ENCODE measurements at regions not wholly inside any gene's neighbourhood (a gene's known extent, or its start where the extent isn't known, plus 50 kb on each side); places are given as distances from the start of the nearest gene placed in this dataset.
"Not testable (repeated sequence)": the region's sequence is repeated elsewhere in the genome, so short reads cannot be mapped to it uniquely, and the experiment has no call there.

- no peak for DNase-seq
Measured at GRCh38 chr4:115537387-115537786, 424.0 kb upstream of the NDST4 start.

GRCh38 chr4:115529126-115529525 lies 415.7 kb upstream of the NDST4 start:
- DNase-seq: no peak

- not testable (repeated sequence) for DNase-seq
Measured at GRCh38 chr4:115519476-115519875, 406.1 kb upstream of the NDST4 start.

- DNase-seq: no peak
Measured at GRCh38 chr4:115515772-115516171, 402.4 kb upstream of the NDST4 start.

GRCh38 chr4:115515366-115515765 lies 401.9 kb upstream of the NDST4 start:
- no peak for DNase-seq

GRCh38 chr4:115514675-115515074 lies 401.3 kb upstream of the NDST4 start:
- no peak for DNase-seq

GRCh38 chr4:115505326-115505725 lies 391.9 kb upstream of the NDST4 start:
- no peak for DNase-seq

GRCh38 chr4:115501656-115502055 lies 388.2 kb upstream of the NDST4 start:
- DNase-seq: no peak

- not testable (repeated sequence) for DNase-seq
Measured at GRCh38 chr4:115493770-115494169, 380.4 kb upstream of the NDST4 start.

- DNase-seq: no peak
Measured at GRCh38 chr4:115491686-115492085, 378.3 kb upstream of the NDST4 start.

GRCh38 chr4:115489279-115489678 lies 375.9 kb upstream of the NDST4 start:
- DNase-seq: no peak

- no peak for DNase-seq
Measured at GRCh38 chr4:115485402-115485801, 372.0 kb upstream of the NDST4 start.

GRCh38 chr4:115484479-115484878 lies 371.1 kb upstream of the NDST4 start:
- DNase-seq: no peak

- DNase-seq: no peak
Measured at GRCh38 chr4:115470763-115471162, 357.3 kb upstream of the NDST4 start.

- DNase-seq: not testable (repeated sequence)
Measured at GRCh38 chr4:115459301-115459700, 345.9 kb upstream of the NDST4 start.

- no peak for DNase-seq
Measured at GRCh38 chr4:115456231-115456630, 342.8 kb upstream of the NDST4 start.

- no peak for DNase-seq
Measured at GRCh38 chr4:115454228-115454627, 340.8 kb upstream of the NDST4 start.

- no peak for DNase-seq
Measured at GRCh38 chr4:115453416-115453815, 340.0 kb upstream of the NDST4 start.

- DNase-seq: not testable (repeated sequence)
Measured at GRCh38 chr4:115452229-115452628, 338.8 kb upstream of the NDST4 start.

GRCh38 chr4:115437739-115438138 lies 324.3 kb upstream of the NDST4 start:
- DNase-seq: no peak

- no peak for DNase-seq
Measured at GRCh38 chr4:115433491-115433890, 320.1 kb upstream of the NDST4 start.

- DNase-seq: no peak
Measured at GRCh38 chr4:115430024-115430423, 316.6 kb upstream of the NDST4 start.

GRCh38 chr4:115428455-115428854 lies 315.0 kb upstream of the NDST4 start:
- DNase-seq: no peak

GRCh38 chr4:115424852-115425251 lies 311.4 kb upstream of the NDST4 start:
- DNase-seq: no peak

GRCh38 chr4:115418635-115419396 lies 305.4 kb upstream of the NDST4 start:
- no peak for DNase-seq
